Stimulated activated CD8-positive, alpha-beta memory T cell treated with anti-CD3 and anti-CD28 coated beads, Interleukin-7, amount 100 ng/mL, for 48 hours (primary cell): ENCODE measurements at regions not wholly inside any gene's neighbourhood (a gene's known extent, or its start where the extent isn't known, plus 50 kb on each side); places are given as distances from the start of the nearest gene placed in this dataset.

Source experiments
- DNase-seq, 2 donors: peaks; one replicate each; pipeline ENCODE4 v3.0.0-alpha.2; 2020; ENCODE audit warnings: low read depth in 1 of 2; ENCODE audit errors: extremely low read depth in 1 of 2

DNA sequence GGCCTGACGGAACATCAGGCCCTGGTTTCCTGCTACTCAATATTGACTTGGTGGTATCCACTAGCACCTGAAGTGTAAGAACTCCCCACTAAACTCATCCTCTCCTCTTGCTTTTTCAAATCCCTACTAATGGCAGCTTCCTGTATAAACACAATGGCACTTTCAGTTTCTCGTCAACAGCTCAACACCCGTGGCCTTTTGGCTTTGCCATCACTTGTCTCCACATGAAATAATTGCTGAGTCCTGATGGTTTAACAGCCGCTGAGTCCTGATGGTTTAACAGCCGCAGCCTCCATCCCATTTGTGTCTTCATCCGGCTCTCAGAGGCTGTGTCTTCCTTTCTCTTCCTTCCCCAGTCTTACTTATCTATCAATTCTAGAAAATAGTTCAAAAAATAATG is 261.4 kb upstream of the PITRM1 start:
- no peak for DNase-seq

DNA sequence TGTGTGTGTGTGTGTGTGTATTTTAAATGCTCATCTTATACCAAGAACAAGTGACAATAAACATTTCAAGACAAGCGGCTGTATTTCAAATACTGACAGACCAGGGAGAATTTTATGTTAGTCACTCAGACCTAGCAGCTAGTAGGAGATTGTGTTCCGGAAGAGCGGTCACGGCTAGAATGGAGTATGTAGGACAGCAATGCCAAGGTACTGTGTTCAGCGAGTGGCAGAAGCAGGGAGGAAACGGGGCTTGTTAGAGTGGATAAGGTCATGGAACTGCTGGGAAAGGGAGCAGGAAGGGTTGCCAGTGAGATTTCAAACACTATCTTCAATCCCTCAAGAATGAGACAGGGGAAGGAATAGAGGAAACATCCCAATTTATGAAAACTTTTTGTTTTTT is 260.5 kb upstream of the PITRM1 start:
- no peak for DNase-seq

DNA sequence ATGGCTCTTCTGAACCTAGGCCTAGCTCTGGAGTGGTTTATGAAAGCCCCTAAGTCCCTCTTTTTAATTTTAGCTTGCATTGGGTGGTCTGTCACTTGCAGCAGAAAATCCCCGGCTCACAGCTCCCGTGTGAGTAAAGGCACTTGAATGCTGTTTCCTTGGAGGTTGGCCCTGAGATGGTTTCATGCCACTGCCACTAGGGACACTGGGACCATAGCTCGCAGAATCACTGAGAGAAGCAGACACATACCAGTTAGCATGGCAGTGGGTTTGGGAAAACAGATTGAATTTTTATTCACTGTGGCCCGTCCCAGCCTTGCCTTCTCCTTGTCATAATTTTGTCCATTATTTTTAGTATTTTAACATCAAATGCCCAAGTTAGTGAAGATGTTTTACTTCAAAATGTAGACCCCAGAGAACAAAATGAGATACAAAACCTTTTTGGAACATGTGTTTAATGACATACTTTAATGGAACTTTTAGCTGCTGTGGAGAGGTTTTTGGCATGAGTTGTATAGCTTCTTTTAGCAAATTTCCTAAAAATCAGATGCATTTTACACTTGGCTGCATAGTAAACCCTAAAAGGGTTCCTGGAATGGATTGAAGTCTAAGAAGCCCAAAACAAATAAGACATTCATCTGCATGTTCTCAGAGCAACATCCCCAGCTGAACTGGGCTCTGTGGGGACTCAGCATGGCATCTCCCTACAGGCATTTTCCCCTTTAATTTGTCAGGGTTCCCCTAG is 259.7 kb upstream of the PITRM1 start:
- no peak for DNase-seq

DNA sequence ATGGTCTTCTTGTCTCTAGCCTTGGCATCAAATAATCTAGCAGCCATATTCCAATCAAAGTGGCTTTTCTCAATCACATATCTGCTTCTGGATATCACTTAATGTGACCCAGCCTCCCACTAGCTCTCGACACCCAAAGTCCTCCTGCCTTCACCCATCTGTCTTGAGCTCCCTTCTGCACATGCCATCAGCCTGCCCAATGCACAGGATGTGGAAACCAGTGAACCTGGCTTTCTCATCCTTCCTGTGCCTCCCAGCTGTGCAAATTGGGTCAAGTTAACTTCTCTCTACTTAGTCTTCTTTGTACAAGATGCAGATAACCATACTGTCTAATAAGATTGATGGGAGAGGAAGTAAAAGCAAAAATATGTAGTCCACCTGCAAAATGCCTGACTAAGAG is 257.9 kb upstream of the PITRM1 start:
- no peak for DNase-seq

DNA sequence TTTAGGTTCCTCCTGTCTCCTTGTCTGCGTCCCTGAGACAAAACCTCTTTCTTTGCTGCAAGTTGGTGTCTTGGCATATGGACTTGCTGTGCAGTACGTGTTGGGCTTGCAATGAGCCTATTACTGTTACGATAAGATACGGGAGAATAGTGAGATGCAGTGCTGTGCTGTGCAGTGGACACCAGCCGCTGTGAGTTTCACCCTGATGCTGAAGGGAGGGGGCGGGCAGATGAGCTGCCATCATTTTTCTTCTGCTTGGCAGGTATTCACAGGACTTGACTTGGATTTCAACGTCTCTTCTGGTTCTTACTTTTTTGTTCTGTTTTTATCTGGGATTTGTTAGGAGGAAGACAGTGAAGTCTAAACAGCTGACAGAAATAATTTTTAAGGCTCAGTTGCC is 257.1 kb upstream of the PITRM1 start:
- no peak for DNase-seq

DNA sequence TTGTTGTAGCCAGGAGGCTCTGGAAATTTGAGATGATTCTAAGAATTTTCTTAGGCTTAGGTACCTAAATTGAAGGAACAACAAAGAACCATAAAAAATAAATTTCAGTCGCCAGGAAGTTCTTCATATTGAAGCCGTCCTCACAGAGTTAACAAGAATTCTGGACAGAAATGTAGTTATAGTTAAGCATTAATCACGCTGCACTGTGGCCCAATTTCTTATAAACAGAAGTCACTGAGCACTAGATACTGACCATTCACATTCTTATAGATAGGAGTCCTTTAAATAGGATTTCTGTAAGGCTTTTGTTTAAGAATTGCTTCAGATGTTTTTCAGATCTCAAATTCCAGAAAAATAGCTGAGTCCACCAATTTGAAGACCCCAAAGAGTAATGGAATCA is 256.2 kb upstream of the PITRM1 start:
- no peak for DNase-seq

DNA sequence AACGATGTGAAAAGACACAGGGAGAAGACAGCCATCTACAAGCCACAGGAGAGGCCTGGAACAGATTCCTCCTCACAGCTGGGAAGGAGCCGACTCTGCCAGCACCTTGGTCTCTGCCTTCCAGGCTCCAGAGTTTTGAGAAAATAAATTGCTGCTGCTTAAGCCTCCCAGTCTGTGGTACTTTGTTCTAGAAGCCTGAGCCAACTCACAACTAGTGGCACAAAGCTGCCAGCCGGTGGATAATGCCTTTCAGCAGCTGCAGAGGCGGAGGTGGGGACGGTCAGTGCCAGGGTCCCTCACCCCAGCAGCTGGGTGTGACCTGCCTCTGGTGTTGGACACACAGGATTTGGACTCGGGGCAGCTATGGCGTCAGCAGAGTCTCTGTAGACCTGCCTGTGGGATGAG is 255.4 kb upstream of the PITRM1 start:
- DNase-seq = no peak

DNA sequence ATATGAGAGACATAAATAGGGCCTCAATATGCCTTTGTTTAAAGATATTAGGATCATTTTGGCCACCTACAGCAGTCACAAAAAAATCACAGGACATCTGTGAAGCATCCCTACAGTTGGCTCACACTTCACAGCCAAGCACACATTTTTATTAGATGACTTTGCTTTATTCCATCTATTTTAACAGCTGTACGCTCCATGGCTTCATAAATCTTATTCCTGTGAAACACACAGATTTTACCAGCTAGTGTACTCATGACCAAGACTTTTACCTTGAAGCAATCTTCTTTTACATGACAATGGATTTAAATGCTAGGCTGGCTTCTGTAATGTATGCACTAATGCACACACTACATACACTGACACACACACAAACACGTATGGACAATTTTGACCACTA is 254.8 kb upstream of the PITRM1 start:
- no peak for DNase-seq

DNA sequence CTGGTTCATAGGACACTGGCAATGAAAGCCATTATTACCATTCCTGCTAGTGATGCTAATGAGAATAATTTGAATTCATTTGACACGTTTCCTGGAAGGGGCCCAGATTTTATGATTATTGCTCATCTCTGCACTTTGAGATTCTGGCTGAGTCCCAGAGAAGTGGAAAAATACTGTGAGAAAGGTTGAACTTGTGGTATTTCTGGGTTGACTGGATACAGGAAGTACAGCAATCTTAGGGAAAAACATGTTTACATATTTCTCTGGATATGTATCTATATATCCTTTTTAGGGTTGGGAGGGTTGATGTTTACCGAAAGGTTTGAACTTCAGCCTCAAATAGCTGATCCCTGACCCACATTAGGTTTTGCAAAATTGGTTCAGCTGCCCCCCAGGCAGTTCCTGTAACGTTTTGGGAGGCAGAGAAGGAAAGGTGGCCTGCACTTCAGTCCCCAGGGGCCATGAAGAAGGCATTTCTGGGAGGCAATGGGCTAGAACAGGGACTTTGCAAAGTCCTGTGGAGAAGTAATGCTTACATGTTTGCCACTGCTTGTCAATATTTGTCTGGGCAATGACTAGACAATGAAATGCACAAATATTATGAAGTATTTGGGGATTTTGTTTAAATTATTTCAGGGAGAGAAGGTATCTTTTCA is 253.7 kb upstream of the PITRM1 start:
- no peak for DNase-seq

DNA sequence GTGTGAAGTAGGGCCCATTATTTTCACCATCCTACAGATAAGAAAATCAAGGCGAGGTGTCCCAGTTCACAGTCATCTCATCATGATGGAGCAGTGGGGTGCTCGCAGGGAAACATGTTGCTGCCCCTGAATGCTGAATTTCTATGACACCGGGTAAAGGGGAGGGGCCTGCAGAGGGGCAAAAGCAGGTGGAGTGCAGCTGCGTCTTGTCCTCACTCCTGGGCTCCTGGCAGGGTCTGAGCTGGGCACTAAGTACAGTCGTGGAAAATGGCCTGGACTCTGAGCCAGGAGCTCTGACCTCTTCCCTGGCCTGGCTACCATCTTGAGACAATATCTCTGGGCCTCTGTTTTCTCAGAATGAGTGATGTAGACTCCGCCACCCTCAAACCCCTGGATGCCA is 253.1 kb upstream of the PITRM1 start:
- DNase-seq = no peak

DNA sequence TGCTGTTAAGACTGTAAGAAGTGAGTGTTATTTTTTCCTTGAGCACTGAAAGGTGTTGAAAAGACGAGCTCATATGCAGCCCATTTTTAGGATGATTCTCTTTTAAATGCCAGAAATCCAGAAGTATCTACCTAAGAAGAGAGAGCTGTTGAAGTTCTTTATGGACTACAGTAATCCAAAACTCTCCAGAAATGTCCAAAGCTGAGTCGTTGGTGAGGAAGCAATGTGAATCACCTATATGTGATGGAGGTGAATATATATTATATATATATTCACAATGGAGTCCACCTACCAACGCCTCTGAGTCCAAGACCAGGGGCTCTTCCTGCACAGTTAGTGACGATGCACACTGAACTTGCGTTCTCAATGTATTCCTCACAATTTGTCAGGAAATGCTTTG is 252.7 kb upstream of the PITRM1 start:
- DNase-seq = no peak

DNA sequence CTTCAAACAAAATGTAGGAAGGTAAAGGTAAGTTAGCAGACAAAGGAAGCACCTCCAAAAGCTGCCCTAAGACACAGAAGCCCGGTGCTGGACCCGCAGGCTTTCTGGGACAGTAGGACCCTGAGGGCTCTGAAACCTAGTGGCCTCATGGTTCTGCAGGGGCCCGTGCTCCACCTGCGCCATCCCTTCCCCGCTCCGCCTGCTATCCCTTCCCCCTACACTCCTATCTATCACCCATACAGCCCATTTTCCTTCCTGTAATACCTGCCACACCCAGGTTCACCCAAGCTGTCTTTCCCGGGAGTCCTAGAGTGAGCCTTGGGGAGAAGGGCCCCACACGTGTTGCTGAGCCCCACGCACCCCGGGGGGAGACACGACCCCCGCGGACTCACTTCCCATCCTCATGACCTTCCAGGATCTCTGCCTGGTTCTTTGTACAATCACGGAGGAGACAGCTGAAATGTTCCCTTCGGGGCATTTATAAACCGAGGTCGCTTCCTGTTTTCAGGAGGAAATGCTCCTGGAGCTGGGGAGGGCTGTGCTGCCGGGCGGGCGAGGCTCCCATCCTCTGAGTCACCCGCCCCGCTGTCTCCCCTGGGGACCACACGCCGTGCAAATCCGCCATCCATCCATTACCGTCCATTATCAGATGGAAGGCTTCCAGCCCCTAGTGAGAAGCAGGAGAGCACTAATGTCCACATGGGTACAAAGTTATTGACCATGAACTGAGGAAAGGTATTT is 251.7 kb upstream of the PITRM1 start:
- DNase-seq = no peak

DNA sequence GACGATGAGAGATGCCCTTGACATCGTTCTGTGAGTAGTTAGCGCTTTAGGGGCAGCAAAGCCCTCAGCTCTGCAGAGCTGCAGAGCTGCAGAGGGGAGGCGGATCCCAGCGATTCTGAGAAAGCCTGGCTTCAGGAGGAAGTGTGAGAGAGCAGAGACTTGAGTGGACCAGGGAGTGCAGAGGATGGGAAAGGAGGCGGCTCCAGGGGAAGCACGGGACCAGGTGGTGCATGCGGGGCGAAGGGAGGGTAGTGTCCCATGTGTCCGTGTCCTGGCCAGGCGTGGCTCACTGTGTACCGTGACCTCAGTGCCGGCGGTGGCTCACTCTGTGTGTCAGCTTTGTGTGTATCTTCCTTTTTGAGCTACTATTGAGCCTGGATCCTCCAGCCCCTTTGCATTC is 250.8 kb upstream of the PITRM1 start:
- no peak for DNase-seq

DNA sequence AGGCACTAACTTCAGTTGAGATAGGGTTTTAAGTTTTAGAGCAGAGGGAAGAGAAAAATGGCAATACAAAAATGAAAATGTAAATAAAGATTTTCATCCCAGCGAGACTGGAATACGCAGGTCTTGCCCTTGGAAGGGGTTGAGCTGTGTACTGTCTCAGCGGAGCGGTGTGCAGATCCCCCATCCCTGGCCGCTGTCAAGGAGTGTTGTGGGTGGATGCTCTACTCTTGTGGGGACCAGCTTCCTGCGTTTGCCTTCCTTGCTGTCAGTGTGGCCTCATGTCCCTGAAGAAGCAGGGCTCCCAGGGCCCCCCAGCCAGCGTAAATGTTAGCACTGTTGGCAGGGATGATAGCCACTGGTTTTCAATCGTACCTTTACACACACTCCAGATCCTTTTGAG is 249.7 kb upstream of the PITRM1 start:
- no peak for DNase-seq

DNA sequence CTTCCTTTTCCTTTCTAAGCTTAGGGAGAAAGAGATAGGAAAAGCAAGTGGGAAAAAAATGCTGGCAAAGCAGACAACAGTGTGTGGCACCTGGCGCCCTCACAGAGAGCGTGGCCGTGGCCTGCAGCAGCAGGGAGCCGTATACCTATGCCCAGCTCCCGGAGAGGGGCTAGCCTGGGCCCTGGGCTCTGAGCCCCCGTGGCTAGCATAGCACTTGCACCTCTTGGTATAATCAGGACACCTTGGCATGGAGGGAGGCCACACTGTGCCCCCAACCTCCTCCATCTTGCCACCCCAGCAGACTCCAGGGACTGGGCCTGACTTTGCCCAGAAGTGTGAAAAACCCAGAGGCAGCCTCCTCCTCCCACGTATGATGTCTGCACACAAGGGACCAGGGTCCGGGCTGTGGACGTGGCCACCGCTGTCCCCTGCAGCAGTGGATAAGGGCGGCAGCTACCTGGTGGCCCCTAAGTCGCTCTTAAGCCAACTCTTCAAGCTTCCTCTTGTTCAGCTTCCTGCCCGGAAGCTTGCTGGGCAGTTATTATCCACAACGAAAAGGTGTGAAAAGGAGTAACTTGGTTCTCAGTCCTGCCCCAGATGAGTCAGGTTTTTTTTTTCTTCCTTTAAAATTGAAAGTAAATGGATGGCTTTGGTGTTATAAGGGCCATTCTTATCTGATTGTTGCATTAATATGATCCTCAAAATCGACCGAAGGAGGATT is 249.1 kb upstream of the PITRM1 start:
- no peak for DNase-seq

DNA sequence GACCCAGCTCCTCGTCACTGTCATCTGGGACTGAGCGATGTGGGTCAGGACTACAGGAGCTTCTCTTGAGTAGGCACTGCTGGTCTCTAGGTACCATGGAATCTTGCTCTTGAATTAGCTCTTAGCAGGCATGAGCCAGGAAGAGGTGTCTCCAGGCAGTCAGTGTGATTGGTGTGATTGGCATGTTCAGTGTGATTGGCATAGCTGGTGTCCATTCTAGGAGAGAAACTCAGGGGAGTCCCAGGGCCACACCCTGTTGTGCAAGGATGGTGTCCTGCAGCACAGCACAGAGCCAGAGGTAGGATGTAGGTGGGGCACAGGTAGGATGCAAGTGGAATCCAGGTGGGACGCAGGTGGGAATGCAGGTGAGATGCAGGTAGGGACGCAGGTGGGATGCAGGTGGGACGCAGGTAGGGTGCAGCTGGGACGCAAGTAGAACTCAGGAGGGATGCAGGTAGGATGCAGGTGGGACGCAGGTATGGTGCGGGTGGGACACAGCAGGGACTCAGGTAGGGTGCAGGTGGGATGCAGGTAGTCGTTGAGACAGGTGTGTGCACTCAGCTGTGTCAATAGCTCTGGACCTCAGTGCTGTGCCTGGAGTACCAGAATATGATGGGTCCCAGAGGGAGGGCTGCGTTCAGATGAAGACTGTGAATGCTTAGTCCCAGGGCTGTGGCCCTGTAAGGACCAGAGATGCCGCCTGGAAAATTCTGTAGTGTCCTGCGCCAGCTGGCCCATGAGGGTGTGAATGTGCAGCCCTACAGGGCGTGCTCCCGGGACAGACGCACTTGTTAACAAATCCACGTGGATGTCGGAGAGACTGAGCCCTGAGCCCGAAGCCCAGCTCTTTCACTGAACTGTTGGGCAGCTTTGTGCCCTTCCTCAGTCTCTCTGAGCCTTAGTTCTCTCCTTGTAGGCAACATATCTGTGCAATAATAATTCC is 248.2 kb upstream of the PITRM1 start:
- no peak for DNase-seq

DNA sequence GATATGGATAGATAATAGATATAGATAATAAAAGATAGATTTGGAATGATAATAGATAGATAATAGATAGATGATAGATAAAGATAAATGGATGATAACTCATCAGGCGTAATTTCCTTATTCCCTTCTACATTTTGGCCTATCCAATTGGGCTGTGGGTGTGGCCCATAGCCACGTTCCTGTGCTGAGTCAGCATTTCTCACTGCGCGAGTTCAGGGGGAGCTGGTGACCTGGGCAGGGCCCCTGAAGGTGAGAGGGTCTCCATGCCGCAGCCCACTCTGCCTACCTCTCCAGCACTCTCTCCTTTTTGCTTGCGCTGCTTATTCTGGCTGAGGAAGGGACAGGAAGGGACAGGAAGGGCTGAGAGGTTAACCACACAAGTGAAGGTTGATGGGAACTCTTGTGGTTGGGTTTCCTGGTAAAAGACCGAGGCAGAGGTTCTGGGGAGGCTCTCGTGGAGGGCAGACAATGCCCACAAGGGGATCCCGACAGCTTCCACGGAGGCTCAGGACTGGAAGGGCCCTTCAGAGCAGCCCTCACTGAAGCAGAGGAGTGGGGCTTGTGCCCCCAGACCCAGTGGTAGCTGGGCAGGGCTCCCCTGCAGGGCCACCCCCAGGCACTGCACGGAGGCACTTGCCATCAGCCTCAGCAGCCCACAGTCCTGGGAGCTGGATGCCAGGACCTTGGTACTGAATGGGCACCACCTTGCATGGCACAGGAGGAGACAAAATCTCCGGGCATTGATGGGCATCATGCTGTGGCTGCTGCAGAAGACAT is 247.3 kb upstream of the PITRM1 start:
- DNase-seq = no peak

DNA sequence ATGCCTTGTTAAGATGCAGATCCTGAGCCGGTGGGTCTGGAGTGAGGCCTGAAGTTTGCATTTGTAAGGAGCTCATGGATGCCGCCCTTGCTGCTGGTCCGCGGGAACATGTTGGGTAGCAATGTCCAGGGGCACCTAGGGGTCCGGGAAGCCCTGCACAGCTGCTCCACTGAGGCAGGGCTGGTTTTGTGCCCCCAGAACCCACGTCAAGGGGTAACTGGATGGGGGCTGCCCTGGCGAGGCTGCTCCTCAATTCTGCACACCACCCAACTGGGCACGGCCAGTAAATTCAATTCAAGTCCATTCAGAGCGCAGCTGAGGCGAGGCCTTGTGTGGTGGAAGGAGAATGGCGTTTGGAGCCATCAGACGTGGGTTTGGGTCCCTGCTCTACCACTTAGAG is 246.3 kb upstream of the PITRM1 start:
- no peak for DNase-seq

DNA sequence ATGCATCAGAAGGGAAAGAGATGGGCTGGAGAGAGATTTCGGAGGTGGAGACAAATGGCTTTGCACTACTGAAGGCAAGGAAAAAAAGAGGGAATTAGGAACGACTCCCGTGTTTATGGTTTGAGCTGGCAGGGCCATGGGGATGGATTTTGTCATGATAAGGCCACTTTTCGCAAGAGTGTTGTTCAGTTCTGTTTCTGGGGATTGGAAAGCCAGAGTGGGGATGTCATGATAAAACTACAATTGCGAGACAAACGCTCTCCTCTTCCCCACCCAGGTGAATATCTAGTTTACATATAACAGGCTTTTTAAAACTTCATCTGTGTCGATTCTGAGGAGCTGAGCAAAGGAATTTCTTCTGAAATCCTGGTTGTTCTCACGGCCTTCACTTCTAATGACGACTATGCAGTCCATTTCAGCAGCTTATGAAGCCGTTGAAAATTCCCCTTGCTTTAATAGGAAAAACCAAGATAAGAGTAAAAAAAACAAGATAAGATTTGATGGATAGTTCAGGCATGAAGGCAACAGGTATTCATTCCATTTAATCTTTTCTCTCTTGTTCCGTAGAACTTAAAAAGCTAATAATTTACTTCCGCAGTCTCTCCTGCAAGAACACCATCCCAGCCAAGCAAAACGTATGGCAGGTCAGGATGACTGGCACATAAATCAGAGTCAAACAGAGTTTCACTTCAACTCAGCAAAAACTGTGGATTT is 245.6 kb upstream of the PITRM1 start:
- no peak for DNase-seq
